HG03045 (cell line): ENCODE measurements at regions not wholly inside any gene's neighbourhood (a gene's known extent, or its start where the extent isn't known, plus 50 kb on each side); places are given as distances from the start of the nearest gene placed in this dataset.

Source experiments
- ATAC-seq: cut with Tn5 transposase; IDR thresholded peaks from one replicate; pipeline ENCODE4 v1.9.1; 2021; ENCODE audit warnings: mild to moderate bottlenecking, moderate library complexity; ENCODE audit not compliant: unreplicated experiment

DNA sequence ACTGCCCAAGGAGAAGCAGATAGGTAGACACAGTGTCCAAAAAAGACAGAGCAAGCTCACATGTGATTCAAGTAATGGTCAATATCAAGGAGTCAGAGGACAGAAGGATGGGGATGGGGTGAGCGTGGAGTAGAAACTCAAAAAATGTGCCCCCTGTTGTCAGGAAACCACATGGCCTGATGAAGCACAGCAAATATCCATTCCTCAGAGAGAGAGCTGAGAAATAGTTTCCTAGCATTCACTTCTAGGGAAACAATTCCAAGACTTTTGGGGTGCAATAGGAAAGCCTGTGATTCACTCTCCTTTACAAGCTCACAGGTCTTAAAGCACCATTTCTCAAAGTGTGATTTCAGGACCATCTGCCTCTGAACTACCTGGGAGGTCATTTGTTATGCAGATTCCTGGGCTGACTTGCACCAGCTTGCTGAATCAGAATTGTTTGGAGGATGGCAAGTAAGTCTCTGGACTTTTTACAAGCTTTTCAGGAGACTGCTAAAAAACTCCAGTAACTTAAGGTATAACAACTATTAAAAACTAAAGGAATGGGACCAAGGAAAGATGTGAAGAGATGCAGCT, 432.8 kb downstream of the HDGFL1 start:
- no peak for ATAC-seq

DNA sequence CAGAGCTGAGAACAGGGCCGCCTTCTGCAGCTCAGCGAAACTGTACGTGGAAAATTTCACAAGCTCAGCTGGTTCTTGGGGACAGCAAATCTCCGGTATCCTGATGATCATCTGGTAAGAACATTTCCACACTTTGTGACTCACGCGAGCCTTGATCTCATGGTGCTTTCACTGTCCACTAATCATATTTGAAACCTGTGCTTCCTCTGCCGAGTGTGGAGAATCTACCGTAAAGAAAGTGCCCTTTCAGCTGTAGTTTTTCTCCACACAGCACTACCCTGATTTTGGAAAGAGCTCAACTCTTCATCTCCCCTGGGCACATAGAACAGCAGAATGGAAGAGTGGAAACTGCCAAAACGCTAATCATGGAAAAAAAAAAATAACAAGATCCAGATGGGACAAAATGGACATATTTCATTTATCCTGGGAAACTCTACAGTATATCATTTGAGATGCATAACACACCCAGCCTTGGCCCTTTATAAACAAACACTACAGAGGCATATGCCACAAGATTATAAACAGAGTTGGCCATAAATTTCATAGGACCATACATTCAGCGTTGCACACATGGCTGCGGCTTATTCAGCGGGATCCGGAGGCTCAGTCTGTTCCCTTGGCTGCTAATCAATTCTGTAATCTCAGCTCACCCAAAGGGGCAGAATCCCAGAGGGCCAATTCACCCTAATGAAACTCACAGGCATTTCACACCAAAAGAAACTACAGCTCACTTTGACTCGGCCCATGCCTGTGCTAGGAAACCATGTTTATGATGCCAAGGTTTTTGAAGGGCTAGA, 434.5 kb downstream of the HDGFL1 start:
- ATAC-seq = no peak

DNA sequence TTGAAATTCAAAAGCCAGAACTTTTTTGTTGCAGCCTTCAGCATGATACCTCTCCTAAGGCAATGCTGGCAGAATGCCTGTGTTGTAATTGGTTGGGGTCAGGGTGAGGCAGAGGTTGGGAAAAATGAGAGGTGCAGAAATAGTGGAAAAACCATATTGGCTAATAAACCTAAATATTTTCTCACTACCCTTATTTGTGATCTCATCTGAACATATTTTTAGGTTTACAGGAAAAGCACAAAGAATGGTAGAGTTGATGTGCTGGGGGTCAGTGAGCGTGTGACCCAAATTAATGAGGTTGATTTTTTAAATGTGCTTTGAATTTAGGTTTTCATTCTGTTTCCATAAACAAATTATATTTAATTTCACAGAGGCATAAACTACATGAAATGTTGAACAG, 437.3 kb downstream of the HDGFL1 start:
- no peak for ATAC-seq

DNA sequence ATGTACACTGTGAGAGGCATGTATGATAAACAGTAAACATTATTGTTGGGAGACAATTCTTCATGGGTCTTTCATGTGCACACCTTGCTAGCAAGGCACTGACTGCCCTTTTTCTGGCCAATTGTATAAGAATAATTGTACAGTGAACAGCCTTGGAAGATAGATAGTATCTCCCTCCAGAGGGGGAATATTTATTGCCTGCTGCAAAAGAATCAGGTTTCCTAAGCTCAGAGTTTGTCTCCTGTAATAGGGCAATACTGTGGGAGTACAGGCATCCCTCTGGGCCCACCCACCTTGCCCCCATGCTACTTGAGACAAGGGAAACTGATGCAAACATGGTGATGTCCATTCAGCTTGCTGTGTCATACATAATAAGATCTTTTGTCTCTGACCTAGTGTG, 442.2 kb downstream of the HDGFL1 start:
- no peak for ATAC-seq

- no peak for ATAC-seq
These were observed 444.4 kb downstream of the HDGFL1 start for GRCh38 chr6:23013776-23014175.

GRCh38 chr6:23016696-23017095, 447.3 kb downstream of the HDGFL1 start:
- ATAC-seq = no peak

DNA sequence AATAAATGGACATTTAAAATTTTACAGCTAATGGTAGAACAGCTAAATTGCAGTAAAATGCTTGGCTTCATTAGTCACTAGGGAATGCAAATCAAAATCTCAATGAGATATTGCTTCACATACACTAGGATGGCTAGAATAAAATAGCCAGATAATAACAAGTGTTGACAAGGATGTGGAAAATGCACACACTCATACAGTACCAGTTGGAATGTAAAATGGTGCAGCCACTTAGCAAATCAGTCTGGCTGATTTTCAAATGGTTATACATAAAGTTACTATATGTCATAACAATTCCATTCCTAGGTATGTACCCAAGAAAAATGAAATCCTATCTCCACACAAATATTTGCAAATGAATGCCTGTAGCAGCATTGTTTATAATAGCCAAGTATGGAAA, 452.1 kb downstream of the HDGFL1 start:
- ATAC-seq = no peak

- ATAC-seq = no peak
These were observed 457.9 kb downstream of the HDGFL1 start for GRCh38 chr6:23027281-23027680.

DNA sequence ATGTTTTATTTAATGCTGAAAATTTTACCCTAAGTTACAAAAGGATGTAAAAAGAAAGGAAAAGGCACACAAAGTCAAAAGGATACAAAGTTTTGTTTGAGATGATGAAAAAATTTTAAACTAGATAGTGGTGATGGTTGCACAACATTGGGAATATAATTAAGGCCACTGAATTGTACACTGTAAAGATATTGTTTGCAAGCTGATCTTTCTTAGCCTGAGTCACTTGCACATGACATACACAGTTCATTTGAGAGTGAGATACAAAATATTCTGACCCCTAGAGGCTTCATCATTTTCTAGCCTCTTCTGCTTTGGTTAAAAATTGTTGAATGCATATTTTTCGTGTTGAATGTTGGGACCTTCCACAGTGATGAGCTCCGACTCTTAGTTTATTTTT, 462.6 kb downstream of the HDGFL1 start:
- no peak for ATAC-seq

DNA sequence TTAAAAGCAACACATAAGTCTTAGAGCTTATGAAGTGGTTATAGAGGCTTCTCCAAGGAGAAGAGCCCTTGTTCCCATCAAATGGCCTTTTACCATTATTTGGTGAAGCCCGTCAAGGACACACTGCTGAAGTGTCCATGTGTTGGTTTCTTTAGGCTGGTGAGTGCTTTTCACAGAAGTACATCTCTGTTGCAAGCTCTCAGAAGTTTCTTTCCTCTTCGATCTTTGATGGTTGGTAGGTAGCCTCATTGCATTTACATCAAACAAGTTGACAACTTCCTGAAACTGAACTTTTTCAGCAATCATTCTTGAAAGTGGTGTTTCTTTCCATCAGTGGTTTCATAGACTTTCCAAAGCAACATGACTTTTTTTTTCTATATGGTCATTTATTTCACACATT, 465.6 kb downstream of the HDGFL1 start:
- ATAC-seq = no peak

DNA sequence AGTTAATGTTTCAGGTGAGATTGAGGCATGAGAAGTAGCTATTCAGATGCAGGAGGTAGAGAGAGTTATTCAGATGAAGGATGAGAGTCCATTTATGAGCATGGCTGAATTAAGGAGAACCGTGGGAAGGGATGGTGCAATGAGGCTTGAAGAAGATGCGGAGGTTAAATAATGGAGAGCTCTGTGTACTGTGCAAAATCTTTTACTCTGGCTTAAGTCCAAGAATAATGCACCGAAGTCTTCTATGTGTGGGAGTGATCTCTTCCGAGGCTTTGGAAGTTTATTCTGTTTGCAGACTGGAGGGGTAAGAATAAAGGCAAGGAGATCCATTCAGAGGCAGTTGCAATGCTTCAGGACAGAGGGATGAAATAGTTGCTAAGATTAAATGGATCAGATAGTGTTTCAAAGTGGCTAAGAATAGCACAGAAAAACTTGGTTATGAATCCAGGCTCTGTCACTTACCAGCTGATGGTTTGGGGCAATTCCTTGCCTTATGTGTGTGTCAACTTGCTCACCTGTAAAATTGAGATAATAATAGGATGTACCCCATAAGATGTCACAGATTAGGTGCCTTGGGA, 467.1 kb downstream of the HDGFL1 start:
- ATAC-seq = no peak

DNA sequence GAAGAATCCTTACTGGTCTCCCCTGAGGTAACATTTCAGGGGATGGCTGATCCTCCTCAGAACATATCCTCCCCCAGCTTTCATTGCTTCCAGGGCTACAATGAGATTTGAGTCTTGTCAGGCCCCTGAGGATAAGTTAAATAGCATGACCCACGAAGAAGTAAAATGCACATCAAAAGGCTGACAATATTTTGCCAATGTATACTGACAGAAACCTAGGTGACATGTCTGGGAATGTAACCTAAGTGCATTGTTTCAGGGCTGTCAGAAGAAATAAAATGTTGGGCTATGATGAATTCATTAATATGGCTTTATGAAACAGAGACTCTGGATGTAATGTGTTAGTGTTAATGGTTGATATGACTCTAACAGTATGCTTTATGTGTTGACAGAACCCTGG, 471.5 kb downstream of the HDGFL1 start:
- no peak for ATAC-seq

- ATAC-seq = no peak
These were observed 475.9 kb downstream of the HDGFL1 start for GRCh38 chr6:23045280-23045679.

DNA sequence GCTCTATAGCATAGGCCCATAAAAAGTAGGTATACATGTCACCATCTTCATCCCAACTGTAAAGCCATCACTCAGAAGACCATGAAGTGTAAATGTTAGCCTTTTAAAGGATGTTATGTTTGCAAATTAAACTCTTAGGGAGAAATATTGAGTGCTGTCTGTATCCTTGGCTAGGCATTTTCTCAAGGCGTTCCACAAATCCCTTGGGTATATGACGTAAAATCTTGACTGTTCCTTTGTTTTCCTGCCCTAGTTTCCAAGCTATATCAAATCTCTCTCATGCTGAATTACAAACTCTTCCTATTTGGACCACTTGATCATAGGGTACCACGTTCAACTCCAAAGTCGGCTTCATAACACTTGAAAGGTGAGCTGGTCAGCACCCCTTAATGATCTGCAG, 486.2 kb downstream of the HDGFL1 start:
- ATAC-seq = no peak

- ATAC-seq = no peak
These were observed 504.5 kb downstream of the HDGFL1 start for GRCh38 chr6:23073821-23074220.

GRCh38 chr6:23077772-23078171, 508.4 kb downstream of the HDGFL1 start:
- ATAC-seq = no peak

DNA sequence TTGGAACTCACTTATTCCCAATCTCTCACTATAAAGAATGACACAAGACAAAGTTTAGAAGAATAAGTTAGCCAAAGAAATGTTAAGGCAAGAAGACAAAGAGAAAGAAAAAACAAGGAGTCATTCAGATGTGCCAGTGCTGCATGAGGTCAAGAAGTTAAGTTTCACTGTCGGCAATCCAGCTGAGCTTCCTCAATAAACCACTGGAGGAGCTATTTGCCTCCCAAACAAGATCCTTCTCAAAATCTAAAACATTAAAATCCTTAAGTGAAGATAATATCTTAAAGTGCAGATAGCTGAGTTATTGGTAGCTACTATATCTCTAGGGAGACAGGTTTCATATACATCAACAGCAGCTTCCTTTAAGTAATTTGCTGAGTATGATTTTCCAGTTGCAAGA, 512.3 kb downstream of the HDGFL1 start:
- ATAC-seq = no peak

GRCh38 chr6:23086100-23086499, 516.7 kb downstream of the HDGFL1 start:
- no peak for ATAC-seq

DNA sequence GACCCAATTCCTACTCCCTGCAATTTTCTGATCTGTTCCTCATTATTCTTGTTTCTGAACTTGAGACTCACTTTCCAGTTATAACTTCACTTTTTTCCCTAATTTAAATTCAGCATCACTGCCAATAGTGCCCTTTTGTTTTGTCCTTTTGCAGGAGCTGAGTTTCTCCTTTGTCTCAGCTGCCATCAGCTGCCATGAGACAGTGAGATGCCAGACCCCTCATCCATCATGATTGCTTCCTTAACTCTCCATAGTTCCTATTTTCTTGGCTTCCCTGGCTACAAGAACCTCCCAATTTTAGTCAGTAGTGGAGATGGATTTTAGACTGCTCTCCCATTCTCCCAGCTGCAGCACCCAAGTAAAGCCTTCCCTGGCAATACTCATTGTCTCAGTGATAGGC, 518.1 kb downstream of the HDGFL1 start:
- no peak for ATAC-seq

DNA sequence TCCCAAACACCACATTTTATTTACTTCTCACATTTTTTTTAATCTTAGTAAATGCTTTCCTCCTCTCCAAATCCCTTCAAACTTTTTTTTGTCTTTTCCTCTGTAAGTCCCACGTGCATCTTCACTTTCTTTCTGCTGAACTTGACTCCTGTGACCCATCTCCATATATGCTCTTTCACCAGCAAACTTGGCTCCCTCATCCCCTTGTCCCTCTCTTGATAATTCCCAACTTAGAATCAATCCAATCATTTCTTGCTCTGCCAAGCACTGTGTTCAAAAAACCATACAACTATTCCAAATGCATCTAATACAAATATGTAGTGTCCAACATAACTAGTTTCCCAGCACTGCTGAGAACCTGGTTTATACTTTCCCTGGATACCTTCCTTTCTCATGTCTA, 519.4 kb downstream of the HDGFL1 start:
- ATAC-seq = no peak

GRCh38 chr6:23089981-23090380, 520.6 kb downstream of the HDGFL1 start:
- no peak for ATAC-seq

GRCh38 chr6:23091795-23092194, 522.4 kb downstream of the HDGFL1 start:
- ATAC-seq = no peak
